CD14-positive monocyte (primary cell): ENCODE measurements at regions not wholly inside any gene's neighbourhood (a gene's known extent, or its start where the extent isn't known, plus 50 kb on each side); places are given as distances from the start of the nearest gene placed in this dataset.

ENCODE experiments used
- DNase-seq, 3 donors: peaks; one replicate each; pipeline ENCODE4 v3.0.0-alpha.2; 2011 to 2022
- H2AFZ ChIP-seq: 2 replicates; pipeline ENCODE4 v1.6.0; 2012; ENCODE audit warnings: mild to moderate bottlenecking, low read depth, low read length, inconsistent platforms; ENCODE audit not compliant: insufficient read depth, poor library complexity, severe bottlenecking
- H3K27ac ChIP-seq, 2 donors: 1 replicate in 1 of 2; 2 replicates in 1 of 2; pipeline ENCODE4 v1.5.1; 2012 to 2013; ENCODE audit warnings: low read length in 2 of 2, control low read depth in 1 of 2, inconsistent platforms in 1 of 2, low read depth in 1 of 2, mild to moderate bottlenecking in 1 of 2
- H3K27me3 ChIP-seq, 2 donors: one replicate each; pipeline versions ENCODE4 v1.6.0 to v1.6.1; 2011 to 2013; ENCODE audit warnings: low read length in 2 of 2; ENCODE audit not compliant: control insufficient read depth in 2 of 2, insufficient read depth in 2 of 2
- H3K36me3 ChIP-seq, 2 donors: replicated peaks in 1 of 2; 1 replicate in 1 of 2; 2 replicates in 1 of 2; pipeline versions ENCODE4 v1.5.1 to v1.6.1; 2012 to 2013; ENCODE audit warnings: low read length in 2 of 2, control low read depth in 1 of 2, inconsistent platforms in 1 of 2, mild to moderate bottlenecking in 1 of 2; ENCODE audit not compliant: insufficient read depth in 2 of 2, control insufficient read depth in 1 of 2
- H3K4me1 ChIP-seq, 2 donors: 1 replicate in 1 of 2; 2 replicates in 1 of 2; pipeline versions ENCODE4 v1.5.1 to v1.6.1; 2012 to 2013; ENCODE audit warnings: low read length in 2 of 2, control low read depth in 1 of 2, inconsistent platforms in 1 of 2, mild to moderate bottlenecking in 1 of 2, moderate library complexity in 1 of 2; ENCODE audit not compliant: insufficient read depth in 2 of 2, control insufficient read depth in 1 of 2
- H3K4me2 ChIP-seq: replicated peaks from 2 replicates; pipeline ENCODE3; 2012; ENCODE audit warnings: low read length, moderate library complexity, mild to moderate bottlenecking; ENCODE audit not compliant: poor library complexity, severe bottlenecking; ENCODE audit errors: extremely low read depth
- H3K4me3 ChIP-seq, 3 experiments: fragments of 200-600 bp in 1 of 3; sonication (generic) in 1 of 3; replicated peaks in 1 of 3; 1 replicate in 2 of 3; 2 replicates in 1 of 3; pipeline ENCODE4 v1.5.1; 2011 to 2013; ENCODE audit warnings: low read length in 3 of 3, mild to moderate bottlenecking in 3 of 3, control low read depth in 2 of 3, low read depth in 2 of 3, inconsistent platforms in 1 of 3, moderate library complexity in 1 of 3
- H3K79me2 ChIP-seq: 2 replicates; pipeline ENCODE4 v1.6.0; 2012; ENCODE audit warnings: mild to moderate bottlenecking, control low read depth, inconsistent platforms, low read length, moderate library complexity; ENCODE audit not compliant: insufficient read depth
- H3K9ac ChIP-seq: 2 replicates; pipeline ENCODE4 v1.6.0; 2017; ENCODE audit warnings: low read length, mild to moderate bottlenecking; ENCODE audit not compliant: insufficient read depth, poor library complexity, severe bottlenecking
- H3K9me3 ChIP-seq, 2 donors: replicated peaks in 1 of 2; 1 replicate in 1 of 2; 2 replicates in 1 of 2; pipeline versions ENCODE4 v1.5.1 to v1.6.1; 2012 to 2013; ENCODE audit warnings: low read length in 2 of 2, control low read depth in 1 of 2; ENCODE audit not compliant: control insufficient read depth in 1 of 2, insufficient read depth in 1 of 2
- H4K20me1 ChIP-seq: 2 replicates; pipeline ENCODE4 v1.6.0; 2012; ENCODE audit warnings: mild to moderate bottlenecking, low read length, control low read depth, moderate library complexity; ENCODE audit not compliant: insufficient read depth
- H3K27ac Mint-ChIP-seq, 7 donors: one replicate each; pipeline ENCODE4 v1.8.0; 2020; ENCODE audit warnings: mild to moderate bottlenecking in 7 of 7, mixed read lengths in 7 of 7, moderate library complexity in 6 of 7, inconsistent platforms in 2 of 7
- H3K27me3 Mint-ChIP-seq, 3 donors: one replicate each; pipeline ENCODE4 v1.8.0; 2021 to 2022; ENCODE audit warnings: low read depth in 3 of 3, mild to moderate bottlenecking in 3 of 3, mixed read lengths in 3 of 3, moderate library complexity in 3 of 3, inconsistent platforms in 1 of 3
- H3K36me3 Mint-ChIP-seq, 2 donors: one replicate each; pipeline ENCODE4 v1.8.0; 2020; ENCODE audit warnings: mixed read lengths in 2 of 2, inconsistent platforms in 1 of 2, mild to moderate bottlenecking in 1 of 2
- H3K4me1 Mint-ChIP-seq: one replicate; pipeline ENCODE4 v1.8.0; 2020; ENCODE audit warnings: mild to moderate bottlenecking, mixed read lengths
- H3K4me3 Mint-ChIP-seq, 2 donors: one replicate each; pipeline ENCODE4 v1.8.0; 2020; ENCODE audit warnings: mild to moderate bottlenecking in 2 of 2, mixed read lengths in 2 of 2, moderate library complexity in 1 of 2
- H3K9me3 Mint-ChIP-seq, 7 donors: one replicate each; pipeline ENCODE4 v1.8.0; 2020 to 2022; ENCODE audit warnings: mixed read lengths in 7 of 7, mild to moderate bottlenecking in 6 of 7, moderate library complexity in 6 of 7, inconsistent platforms in 2 of 7
- WGBS: methylation state at CpG from one replicate; pipeline ENCODE4 v1.1.5; 2013; ENCODE audit warnings: missing lambda C conversion rate; ENCODE audit not compliant: insufficient coverage; 5-methylcytosine and 5-hydroxymethylcytosine counted together
- intact Hi-C, 2 donors: fragments of 100-400 bp; cut with micrococcal nuclease; formaldehyde crosslinking; loops; one replicate each; pipeline versions ENCODE4 v1.15.0 to v1.15.1; 2023
- TF ChIP-seq, protein P1 (sequence below): fragments of 200-600 bp; IDR thresholded peaks from one replicate; pipeline ENCODE4 v1.8.0; 2022; ENCODE audit warnings: antibody characterized with exemption, mild to moderate bottlenecking

- H3K4me1 ChIP-seq: no peaks in the 10 kb centered on the region
- no peak overlapping the region for H2AFZ ChIP-seq
- H3K9me3 ChIP-seq: no peaks in the 10 kb centered on the region
- H3K4me2 ChIP-seq: no peak overlapping the region
- no peaks in the 10 kb centered on the region for H3K36me3 ChIP-seq
- TF ChIP-seq, protein P1, sequence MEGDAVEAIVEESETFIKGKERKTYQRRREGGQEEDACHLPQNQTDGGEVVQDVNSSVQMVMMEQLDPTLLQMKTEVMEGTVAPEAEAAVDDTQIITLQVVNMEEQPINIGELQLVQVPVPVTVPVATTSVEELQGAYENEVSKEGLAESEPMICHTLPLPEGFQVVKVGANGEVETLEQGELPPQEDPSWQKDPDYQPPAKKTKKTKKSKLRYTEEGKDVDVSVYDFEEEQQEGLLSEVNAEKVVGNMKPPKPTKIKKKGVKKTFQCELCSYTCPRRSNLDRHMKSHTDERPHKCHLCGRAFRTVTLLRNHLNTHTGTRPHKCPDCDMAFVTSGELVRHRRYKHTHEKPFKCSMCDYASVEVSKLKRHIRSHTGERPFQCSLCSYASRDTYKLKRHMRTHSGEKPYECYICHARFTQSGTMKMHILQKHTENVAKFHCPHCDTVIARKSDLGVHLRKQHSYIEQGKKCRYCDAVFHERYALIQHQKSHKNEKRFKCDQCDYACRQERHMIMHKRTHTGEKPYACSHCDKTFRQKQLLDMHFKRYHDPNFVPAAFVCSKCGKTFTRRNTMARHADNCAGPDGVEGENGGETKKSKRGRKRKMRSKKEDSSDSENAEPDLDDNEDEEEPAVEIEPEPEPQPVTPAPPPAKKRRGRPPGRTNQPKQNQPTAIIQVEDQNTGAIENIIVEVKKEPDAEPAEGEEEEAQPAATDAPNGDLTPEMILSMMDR: no peak
- 100% methylated on average over 1 of the region's 6 CpGs for WGBS
- no peak for DNase-seq
- no peak overlapping the region for H3K4me3 Mint-ChIP-seq
- H4K20me1 ChIP-seq: no peaks in the 10 kb centered on the region
- H3K79me2 ChIP-seq: no peaks in the 10 kb centered on the region
- H3K4me3 ChIP-seq: no peak overlapping the region
- intact Hi-C loops: no loop called here
- peaks cover 0 to 8% (median 2%) of the 10 kb centered on the region in 7 donors for H3K9me3 Mint-ChIP-seq
- no peak overlapping the region for H3K27ac ChIP-seq
- peaks cover 0 to 1% (median 0%) of the 10 kb centered on the region in 3 donors for H3K27me3 Mint-ChIP-seq
- no peaks in the 10 kb centered on the region for H3K4me1 Mint-ChIP-seq
- no peaks in the 10 kb centered on the region for H3K27me3 ChIP-seq
- no peak overlapping the region for H3K27ac Mint-ChIP-seq
- H3K9ac ChIP-seq: no peak overlapping the region
- H3K36me3 Mint-ChIP-seq: no peaks in the 10 kb centered on the region
Observed at GRCh38 chr7:81273601-81274397, 354.9 kb upstream of the SEMA3C start.

GRCh38 chr7:81272176-81272575, 353.3 kb upstream of the SEMA3C start:
- Mint-ChIP-seq H3K9me3 (peaks cover 2 to 10% (median 3%) of the 10 kb centered on the region in 7 donors), H3K4me3 (no peak overlapping the region), H3K4me1 (no peaks in the 10 kb centered on the region), H3K27me3 (peaks cover 0 to 1% (median 0%) of the 10 kb centered on the region in 3 donors), H3K36me3 (no peaks in the 10 kb centered on the region), H3K27ac (no peak overlapping the region)
- Histone ChIP-seq H3K9ac (no peak overlapping the region), H3K27me3 (no peaks in the 10 kb centered on the region), H3K4me3 (no peak overlapping the region), H3K27ac (no peak overlapping the region), H2AFZ (no peak overlapping the region), H4K20me1 (no peaks in the 10 kb centered on the region), H3K9me3 (no peaks in the 10 kb centered on the region), H3K4me2 (no peak overlapping the region), H3K36me3 (no peaks in the 10 kb centered on the region), H3K4me1 (no peaks in the 10 kb centered on the region), H3K79me2 (no peaks in the 10 kb centered on the region)
- DNase-seq: no peak
- TF ChIP-seq, protein P1: no peak
- no CpG with 5 or more reads among the region's 1 CpG for WGBS
- intact Hi-C loops: no loop called here
